ENCODE measurements at regions not wholly inside any gene's neighbourhood (a gene's known extent, or its start where the extent isn't known, plus 50 kb on each side); places are given as distances from the start of the nearest gene placed in this dataset.

GRCh38 chr11:62018981-62019664 lies 51.7 kb upstream of the FTH1 start:
- no peaks in the 10 kb centered on the region for H3K36me3 Mint-ChIP-seq (ENCODE audit: insufficient read depth, unreplicated experiment)
- TF ChIP-seq CTCF (IDR thresholded peaks at IDR 0.05; ENCODE audit: insufficient read depth in 1 of 2, low read depth in 1 of 2, low read length in 1 of 2, severe bottlenecking in 1 of 2, unreplicated experiment in 1 of 2), result no peak
- ChIA-PET POLR2A (no interaction called here), CTCF (no interaction called here)
- H3K9me3 Mint-ChIP-seq (ENCODE audit: unreplicated experiment), result peaks cover 29% of the 10 kb centered on the region
- no peaks in the 10 kb centered on the region for H3K27me3 ChIP-seq (replicated peaks; ENCODE audit: control insufficient read depth, insufficient read depth, low read length)
- H3K27me3 Mint-ChIP-seq (ENCODE audit: insufficient read depth, unreplicated experiment), result no peaks in the 10 kb centered on the region
- no peak overlapping the region for H3K4me3 Mint-ChIP-seq (ENCODE audit: unreplicated experiment)
- no peak overlapping the region for H3K27ac Mint-ChIP-seq (ENCODE audit: unreplicated experiment)
- no peaks in the 10 kb centered on the region for H3K4me1 ChIP-seq
- no TSS peak for BruUV-seq (replicated peaks)
- intact Hi-C loops (cut with micrococcal nuclease; ENCODE audit: unreplicated experiment), result no loop called here
- peaks cover 10% of the 10 kb centered on the region for H3K4me1 Mint-ChIP-seq (ENCODE audit: low read depth, unreplicated experiment)
- H3K4me3 ChIP-seq (ENCODE audit: low read depth, low read length), result no peak overlapping the region
- DNase-seq, result no peak
- peaks cover 8% of the 10 kb centered on the region; the same call in 1 of the 2 replicates for H3K9me3 ChIP-seq
- no peaks in the 10 kb centered on the region for H3K36me3 ChIP-seq (ENCODE audit: control insufficient read depth, insufficient read depth, low read length)

GRCh38 chr11:62017878-62018655 lies 50.6 kb upstream of the FTH1 start:
- no peak for DNase-seq
- Mint-ChIP-seq H3K9me3 (ENCODE audit: unreplicated experiment) (peaks cover 28% of the 10 kb centered on the region), H3K4me1 (ENCODE audit: low read depth, unreplicated experiment) (peaks cover 11% of the 10 kb centered on the region), H3K4me3 (ENCODE audit: unreplicated experiment) (no peak overlapping the region), H3K36me3 (ENCODE audit: insufficient read depth, unreplicated experiment) (no peaks in the 10 kb centered on the region), H3K27ac (ENCODE audit: unreplicated experiment) (no peak overlapping the region), H3K27me3 (ENCODE audit: insufficient read depth, unreplicated experiment) (no peaks in the 10 kb centered on the region)
- Histone ChIP-seq H3K4me3 (ENCODE audit: low read depth, low read length) (no peak overlapping the region), H3K4me1 (peaks cover 6% of the 10 kb centered on the region), H3K9me3 (peaks cover 8% of the 10 kb centered on the region; the same call in 1 of the 2 replicates), H3K36me3 (ENCODE audit: control insufficient read depth, insufficient read depth, low read length) (no peaks in the 10 kb centered on the region), H3K27me3 (replicated peaks; ENCODE audit: control insufficient read depth, insufficient read depth, low read length) (no peaks in the 10 kb centered on the region)
- ChIA-PET POLR2A (no interaction called here), CTCF (no interaction called here)
- no peak for TF ChIP-seq CTCF (IDR thresholded peaks at IDR 0.05; ENCODE audit: insufficient read depth in 1 of 2, low read depth in 1 of 2, low read length in 1 of 2, severe bottlenecking in 1 of 2, unreplicated experiment in 1 of 2)
- intact Hi-C loops (cut with micrococcal nuclease; ENCODE audit: unreplicated experiment), result no loop called here
- no TSS peak for BruUV-seq (replicated peaks)
